ENCODE measurements at regions not wholly inside any gene's neighbourhood (a gene's known extent, or its start where the extent isn't known, plus 50 kb on each side); places are given as distances from the start of the nearest gene placed in this dataset.

DNA sequence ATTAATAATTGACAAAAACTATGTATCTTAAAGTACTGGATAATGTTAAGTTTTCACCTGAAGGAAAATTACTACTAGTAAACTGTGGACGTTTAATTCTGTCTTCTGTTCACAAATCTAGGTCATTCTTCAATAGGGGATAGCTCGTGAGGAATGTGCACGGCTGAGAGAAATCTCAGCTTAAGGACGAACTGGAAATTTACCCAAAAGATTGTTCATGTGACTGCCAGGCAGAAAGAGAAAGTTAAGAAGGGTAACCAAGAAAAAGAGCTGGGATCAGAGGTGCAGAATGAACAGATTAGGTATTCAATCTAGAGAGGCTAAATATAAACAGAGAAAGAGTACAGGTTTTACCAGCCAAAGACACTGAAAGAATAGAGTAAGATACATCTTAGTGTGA lies 245.3 kb downstream of the CASP12 start:
- DNase-seq: no peak

DNA sequence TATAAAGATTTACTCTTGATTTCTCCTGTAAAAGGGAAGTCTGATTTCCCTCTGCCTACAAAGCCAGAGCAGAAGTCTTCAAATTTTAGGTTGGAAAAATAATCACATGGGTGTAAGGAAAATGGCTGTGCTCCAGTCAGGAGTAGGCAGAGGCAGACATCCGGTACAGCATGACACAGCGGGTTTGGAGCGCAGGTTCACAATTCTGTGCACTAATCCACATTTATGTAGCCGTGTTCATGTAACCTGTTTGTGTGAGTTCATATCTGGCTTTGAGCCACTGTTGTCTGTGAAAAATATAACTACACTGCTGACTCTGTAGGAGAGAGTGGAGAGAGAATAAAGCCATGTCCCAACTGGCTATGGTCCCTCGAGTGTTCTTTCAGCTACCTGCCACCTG lies 248.0 kb downstream of the CASP12 start:
- no peak for DNase-seq

GRCh38 chr11:104649002-104649401 lies 249.3 kb downstream of the CASP12 start:
- no peak for DNase-seq

DNA sequence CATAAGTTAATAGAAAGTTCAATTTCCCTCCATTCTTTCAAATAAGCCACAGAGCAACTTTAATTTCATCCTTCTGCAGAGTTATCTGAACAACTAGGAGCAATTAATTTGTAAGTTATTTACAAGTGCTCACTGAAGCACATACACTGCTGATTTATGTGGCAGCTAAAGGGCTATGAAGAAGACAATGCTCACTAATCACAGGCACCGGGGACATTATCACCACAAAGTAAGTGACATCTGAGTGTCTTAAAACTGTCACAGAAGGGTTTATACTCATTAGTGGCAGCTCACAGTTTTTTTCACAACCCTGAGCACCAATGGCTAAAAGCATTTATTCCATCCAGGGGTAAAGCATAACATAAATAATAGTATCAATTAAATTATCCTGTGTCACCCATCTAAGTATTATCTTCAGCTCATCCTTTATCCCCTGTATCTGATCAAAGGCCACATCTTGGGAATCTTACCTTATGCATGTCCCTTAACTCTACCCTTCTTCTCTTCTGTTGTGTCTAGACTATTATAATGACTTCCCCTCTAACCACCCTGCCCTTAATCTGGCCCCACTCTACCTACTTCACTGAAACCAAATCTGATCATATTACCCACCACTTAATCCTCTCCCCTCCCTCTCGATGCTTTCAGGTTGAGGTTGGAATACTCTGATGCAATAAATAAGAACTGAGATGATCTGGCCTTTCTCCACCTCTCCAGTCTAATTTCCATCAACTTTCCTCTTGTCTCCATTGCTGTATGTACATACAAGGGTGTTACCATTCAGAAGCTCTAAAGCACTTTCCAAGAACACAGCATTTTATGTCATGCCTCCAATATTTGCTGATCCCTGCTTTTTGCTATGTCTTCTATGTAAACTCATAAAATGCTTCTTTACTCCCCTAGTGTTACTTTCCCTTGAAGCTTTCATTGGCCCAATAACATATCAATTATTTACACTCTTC lies 252.7 kb downstream of the CASP12 start:
- no peak for DNase-seq

GRCh38 chr11:104637662-104638170 lies 260.5 kb downstream of the CASP12 start:
- no peak for DNase-seq

GRCh38 chr11:104633226-104633625 lies 265.0 kb downstream of the CASP12 start:
- DNase-seq: no peak

- DNase-seq: no peak
Measured at GRCh38 chr11:104630352-104630751, 267.9 kb downstream of the CASP12 start.

- DNase-seq: no peak
Measured at GRCh38 chr11:104625246-104625645, 273.0 kb downstream of the CASP12 start.

GRCh38 chr11:104624021-104624420 lies 274.2 kb downstream of the CASP12 start:
- DNase-seq: no peak

- no peak for DNase-seq
Measured at GRCh38 chr11:104623518-104623917, 274.7 kb downstream of the CASP12 start.

GRCh38 chr11:104620991-104621390 lies 277.3 kb downstream of the CASP12 start:
- DNase-seq: no peak

GRCh38 chr11:104619751-104620150 lies 278.5 kb downstream of the CASP12 start:
- no peak for DNase-seq

- no peak for DNase-seq
Measured at GRCh38 chr11:104618954-104619353, 279.3 kb downstream of the CASP12 start.

DNA sequence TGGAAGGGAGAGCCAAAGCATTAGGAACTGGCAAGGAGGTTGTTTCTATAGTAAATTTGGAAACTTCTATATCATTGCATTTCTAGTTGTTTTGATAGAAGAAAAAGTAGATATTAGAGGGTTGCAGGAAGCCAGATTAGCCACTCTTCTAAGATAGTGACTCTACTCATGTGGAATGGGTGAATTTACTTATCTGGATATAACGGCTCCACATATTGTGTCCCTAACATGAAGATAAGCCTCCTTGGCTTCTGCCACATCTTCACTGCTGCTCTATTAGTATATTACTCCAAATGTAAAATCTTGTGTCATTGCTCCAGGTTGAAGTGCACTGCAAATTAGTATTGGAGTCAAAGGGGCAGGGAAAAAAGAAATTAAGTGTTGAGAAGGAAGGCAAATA lies 283.3 kb downstream of the CASP12 start:
- DNase-seq: no peak

- no peak for DNase-seq
Measured at GRCh38 chr11:104614117-104614680, 284.1 kb downstream of the CASP12 start.

DNA sequence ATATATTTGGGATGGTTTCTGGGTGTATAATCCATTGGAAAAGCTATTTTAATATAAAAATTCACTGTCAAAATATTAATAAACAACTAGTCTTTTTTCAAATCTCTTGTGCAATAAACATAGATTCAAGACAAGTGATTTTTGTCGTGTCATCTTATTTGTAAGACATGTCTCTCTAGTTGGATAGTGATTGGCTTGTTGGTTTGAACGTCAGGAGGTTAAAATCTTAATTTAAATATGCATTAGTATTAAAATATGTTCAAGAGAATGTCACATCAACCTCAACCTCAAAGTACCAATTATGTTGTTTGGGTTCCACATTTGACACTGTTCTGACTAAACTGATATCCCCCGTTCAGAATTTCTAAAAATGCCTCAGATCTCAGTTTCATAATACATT lies 287.6 kb downstream of the CASP12 start:
- DNase-seq: no peak

- DNase-seq: peak; percentile 40
Measured at GRCh38 chr11:104609311-104610085, 288.8 kb downstream of the CASP12 start.

DNA sequence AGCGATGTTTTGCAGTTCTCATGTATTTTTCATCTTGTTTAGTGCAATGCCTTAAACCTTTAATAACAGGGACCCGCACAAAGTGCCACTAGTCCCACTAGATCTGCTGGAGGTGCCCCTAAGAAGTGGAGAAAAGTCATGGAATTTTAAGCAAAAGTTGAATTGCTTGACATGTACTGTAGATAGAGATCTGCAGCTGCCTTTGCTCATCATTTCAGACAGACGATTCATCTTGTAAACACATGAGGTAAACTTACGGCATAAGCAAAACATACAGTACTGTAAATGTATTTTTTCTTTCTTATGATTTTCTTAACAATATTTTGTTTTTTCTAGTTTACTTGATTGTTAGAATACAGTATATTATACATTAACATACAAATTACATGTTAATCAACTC lies 295.6 kb downstream of the CASP12 start:
- no peak for DNase-seq

DNA sequence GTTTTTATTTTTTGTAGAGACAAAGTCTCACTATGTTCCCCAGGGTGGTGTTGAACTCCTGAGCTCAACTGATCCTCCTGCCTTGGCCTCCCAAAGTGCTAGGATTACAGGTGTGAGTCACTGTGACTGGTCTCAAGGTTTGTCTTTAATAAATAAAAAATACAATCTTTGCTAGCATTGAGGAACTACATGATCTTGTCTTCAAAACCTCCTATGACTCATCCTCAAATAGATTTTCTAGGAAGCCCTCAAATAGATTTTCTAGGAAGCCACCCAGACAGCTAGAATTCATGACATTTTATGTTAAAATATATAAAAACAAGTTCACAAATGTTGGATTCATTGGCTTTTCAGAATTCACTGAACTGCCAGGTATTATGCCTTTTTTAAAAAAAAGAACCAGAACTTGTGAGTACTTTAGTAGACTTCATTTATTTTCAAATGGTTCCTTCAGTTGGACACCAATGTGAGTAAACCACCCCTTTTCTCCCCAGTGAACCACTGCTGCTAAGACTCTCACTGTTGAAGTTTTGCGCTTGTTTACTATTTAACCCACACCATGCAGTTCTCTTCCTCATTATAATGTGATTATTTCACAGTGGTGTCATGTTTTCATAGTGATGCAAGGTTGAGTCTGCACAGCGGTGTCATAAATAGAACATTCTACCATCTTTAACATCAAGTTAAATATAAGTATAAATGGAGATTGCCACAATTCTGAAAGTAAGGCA lies 303.9 kb downstream of the CASP12 start:
- DNase-seq: no peak

DNA sequence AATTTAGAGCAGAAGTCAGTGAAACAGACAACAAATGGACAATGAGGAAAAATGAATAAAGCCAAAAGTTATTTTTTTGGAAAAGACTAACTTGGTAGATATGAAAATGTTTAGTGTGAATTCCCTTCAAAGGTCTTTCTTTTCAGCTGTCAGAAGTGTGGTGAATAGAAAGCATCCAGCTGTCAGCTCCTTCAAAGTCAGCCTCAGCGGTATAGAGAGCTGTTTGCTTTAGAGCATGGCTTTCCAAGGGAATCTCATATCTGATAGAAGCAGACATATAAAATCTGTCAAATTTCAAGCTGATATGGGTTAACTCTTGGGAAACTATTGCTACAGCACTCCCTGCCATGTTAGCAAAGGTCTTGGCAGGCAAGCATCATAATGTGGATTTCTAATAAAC lies 309.3 kb downstream of the CASP12 start:
- DNase-seq: no peak

DNA sequence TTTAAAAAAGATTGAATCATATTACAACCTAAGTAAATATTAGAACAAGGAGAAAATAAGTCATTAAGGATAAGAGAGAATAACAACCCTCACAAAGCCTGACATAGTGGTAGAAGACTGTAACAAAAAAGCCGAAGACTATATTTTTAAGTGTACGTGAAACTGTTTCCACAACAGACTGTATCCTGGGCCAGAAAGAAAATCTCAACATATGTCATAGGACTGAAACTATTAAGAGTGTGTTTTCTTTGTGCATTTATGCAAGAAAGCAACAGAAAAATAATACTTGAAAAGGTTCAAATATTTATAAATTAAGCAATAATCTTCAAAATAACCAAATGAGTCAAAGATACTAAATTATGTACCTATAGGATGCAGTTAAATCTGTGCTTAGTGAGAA lies 309.8 kb downstream of the CASP12 start:
- no peak for DNase-seq

- no peak for DNase-seq
Measured at GRCh38 chr11:104584823-104585222, 313.4 kb downstream of the CASP12 start.

GRCh38 chr11:104583857-104584256 lies 314.4 kb downstream of the CASP12 start:
- no peak for DNase-seq

Measured in stimulated activated CD4-positive, alpha-beta T cell treated with anti-CD3 and anti-CD28 coated beads, Interleukin-4, amount 100 ng/mL, for 24 hours (primary cell).